ENCODE measurements at regions not wholly inside any gene's neighbourhood (a gene's known extent, or its start where the extent isn't known, plus 50 kb on each side); places are given as distances from the start of the nearest gene placed in this dataset. TPM values are rescaled to one million over a fixed set of nuclear protein-coding genes. Genes with fewer than 3 reads are reported as not detected.

DNA sequence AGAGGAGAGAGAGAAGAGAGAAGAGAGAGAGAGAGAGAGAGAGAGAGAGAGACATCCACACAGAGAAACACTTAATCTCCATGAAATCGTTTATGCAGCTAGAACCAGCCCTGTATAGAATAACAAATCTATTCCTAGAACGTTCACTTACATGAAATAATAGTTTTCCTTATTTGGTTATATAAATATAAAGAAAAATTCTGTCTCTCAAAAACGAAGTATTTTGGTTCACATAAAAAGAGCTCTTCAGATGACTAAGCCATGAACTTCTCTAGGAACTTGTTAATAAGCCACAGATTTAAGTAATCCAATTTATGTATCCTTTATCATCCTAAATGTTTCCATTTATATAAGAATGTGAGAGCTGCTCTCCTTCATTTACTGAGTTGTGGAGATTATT, 1315.1 kb upstream of the PCDH7 start:
- no peak overlapping the region for H3K4me3 ChIP-seq (ENCODE audit: low read depth, low read length)
- no peak for TF ChIP-seq CTCF (IDR thresholded peaks at IDR 0.05; ENCODE audit: insufficient read depth, low read depth, low read length)
- no peak for DNase-seq (ENCODE audit: low read depth)

DNA sequence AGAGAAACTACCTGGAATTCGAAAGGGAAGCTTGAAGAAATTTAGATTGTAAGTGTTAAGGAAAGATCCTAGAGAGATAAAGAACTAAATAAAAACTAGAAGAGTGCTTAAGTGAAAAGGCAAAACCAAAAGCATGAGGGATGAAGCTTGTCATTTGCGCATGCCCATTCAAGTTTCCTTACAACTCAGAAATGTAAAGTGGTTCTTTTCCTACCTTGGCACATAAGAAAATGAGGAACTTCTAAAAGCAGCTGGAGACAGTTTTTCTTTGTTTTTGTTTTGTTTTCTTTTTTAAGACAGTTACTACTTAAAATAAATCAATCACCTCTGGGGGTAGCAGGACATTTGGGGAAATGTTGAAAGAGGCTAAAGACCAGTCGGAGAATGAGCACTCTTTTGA, 1304.4 kb upstream of the PCDH7 start:
- TF ChIP-seq CTCF (IDR thresholded peaks at IDR 0.05; ENCODE audit: insufficient read depth, low read depth, low read length), result no peak
- H3K4me3 ChIP-seq (ENCODE audit: low read depth, low read length), result no peak overlapping the region
- DNase-seq (ENCODE audit: low read depth), result no peak

DNA sequence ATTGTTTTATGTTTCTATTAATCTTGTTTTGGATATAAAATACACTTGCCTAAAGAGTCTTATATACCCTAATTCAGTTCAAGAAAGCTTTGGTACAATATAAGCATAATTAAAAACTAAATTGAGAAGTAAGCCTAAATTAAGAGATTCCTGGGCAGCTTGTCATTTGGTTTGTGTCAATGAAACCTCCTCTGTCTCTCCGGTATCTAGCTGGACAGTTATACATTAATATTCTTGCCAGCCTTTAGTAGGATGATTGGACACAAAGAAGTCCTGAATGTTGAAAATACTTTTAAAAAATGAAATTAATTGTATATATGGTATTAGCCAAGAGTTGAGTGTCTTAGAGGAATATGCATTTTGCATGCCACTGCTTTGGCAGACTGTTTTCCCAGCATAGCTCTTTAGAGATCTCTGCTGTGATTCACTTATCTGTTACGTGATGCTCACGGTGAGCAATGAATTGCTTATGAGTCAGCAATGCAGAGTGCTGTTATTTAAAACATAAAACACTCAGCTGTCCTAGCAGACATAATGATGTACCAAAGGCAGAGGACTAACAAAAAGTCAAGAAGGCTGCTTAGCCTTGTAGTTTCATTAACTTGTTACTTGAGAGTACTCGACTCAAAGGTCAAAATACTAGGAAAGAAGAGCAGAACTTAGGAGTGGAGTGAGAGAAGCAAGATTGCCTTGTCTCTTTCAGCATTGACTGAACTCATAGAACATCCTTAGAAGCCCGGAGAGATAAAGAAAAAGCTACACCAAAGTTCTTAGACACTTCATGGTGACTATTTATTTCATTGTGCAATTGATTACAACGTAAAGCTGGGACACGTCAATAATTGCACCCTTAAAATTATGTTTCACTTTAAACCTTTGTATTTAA, 1296.1 kb upstream of the PCDH7 start:
- DNase-seq (ENCODE audit: low read depth), result peak; percentile 64
- TF ChIP-seq CTCF (IDR thresholded peaks at IDR 0.05; ENCODE audit: insufficient read depth, low read depth, low read length), result no peak
- H3K4me3 ChIP-seq (ENCODE audit: low read depth, low read length), result no peak overlapping the region

GRCh38 chr4:29453303-29453820, 1266.8 kb upstream of the PCDH7 start:
- TF ChIP-seq CTCF (IDR thresholded peaks at IDR 0.05; ENCODE audit: insufficient read depth, low read depth, low read length), result no peak
- H3K4me3 ChIP-seq (ENCODE audit: low read depth, low read length), result no peak overlapping the region
- no peak for DNase-seq (ENCODE audit: low read depth)

DNA sequence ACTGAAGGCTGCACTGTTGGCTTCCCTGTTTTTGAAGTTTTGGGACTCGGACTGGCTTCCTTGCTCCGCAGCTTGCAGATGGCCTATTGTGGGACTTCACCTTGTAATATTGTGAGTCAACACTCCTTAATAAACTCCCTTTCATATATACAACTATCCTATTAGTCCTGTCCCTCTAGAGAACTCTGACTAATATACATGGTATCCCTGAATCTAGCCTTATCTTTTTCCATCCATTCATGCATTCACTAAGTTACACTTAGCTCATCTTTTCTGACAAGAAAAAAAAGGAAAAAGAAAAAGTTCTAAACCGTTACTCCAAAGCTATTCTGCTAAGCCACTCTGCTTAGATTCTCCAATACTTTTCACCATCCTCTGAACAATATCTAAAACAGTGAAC, 1260.2 kb upstream of the PCDH7 start:
- H3K4me3 ChIP-seq (ENCODE audit: low read depth, low read length), result no peak overlapping the region
- DNase-seq (ENCODE audit: low read depth), result no peak
- TF ChIP-seq CTCF (IDR thresholded peaks at IDR 0.05; ENCODE audit: insufficient read depth, low read depth, low read length), result no peak

GRCh38 chr4:29467044-29467717, 1253.0 kb upstream of the PCDH7 start:
- no peak overlapping the region for H3K4me3 ChIP-seq (ENCODE audit: low read depth, low read length)
- peak; percentile 14 for DNase-seq (ENCODE audit: low read depth)
- no peak for TF ChIP-seq CTCF (IDR thresholded peaks at IDR 0.05; ENCODE audit: insufficient read depth, low read depth, low read length)

Small RNA genes in the stretch of these regions (small RNA-seq; reads per million reads assigned to genes)
- not detected for gene RF00019
- not detected for gene RN7SL101P
